Calu3 (cell line): ENCODE measurements at regions not wholly inside any gene's neighbourhood (a gene's known extent, or its start where the extent isn't known, plus 50 kb on each side); places are given as distances from the start of the nearest gene placed in this dataset.

Source experiments
- BruUV-seq: library from RNA; stranded (reverse); fragments of 400-500 nt; replicated peaks from 2 replicates; lab custom pipeline; 2021; lab: Mats Ljungman, UMichigan
- CTCF ChIA-PET: fragments of 300-600 bp; sonication (Branson Sonifier 250); formaldehyde crosslinking; loops from one replicate; lab custom pipeline; 2022; ENCODE audit warnings: antibody characterized with exemption; lab: Charles Lee
- DNase-seq: peaks from one replicate; pipeline ENCODE4 v3.0.0; 2022
- H3K27ac Mint-ChIP-seq: one replicate; pipeline ENCODE4 v1.8.0; 2022; ENCODE audit warnings: mixed read lengths; ENCODE audit not compliant: unreplicated experiment
- H3K27me3 Mint-ChIP-seq: one replicate; pipeline ENCODE4 v1.8.0; 2022; ENCODE audit warnings: mixed read lengths; ENCODE audit not compliant: unreplicated experiment
- H3K36me3 Mint-ChIP-seq: one replicate; pipeline ENCODE4 v1.8.0; 2022; ENCODE audit warnings: mild to moderate bottlenecking, moderate library complexity, mixed read lengths; ENCODE audit not compliant: insufficient read depth, unreplicated experiment
- H3K4me1 Mint-ChIP-seq: one replicate; pipeline ENCODE4 v1.8.0; 2022; ENCODE audit warnings: mild to moderate bottlenecking, low read depth, mixed read lengths; ENCODE audit not compliant: unreplicated experiment
- H3K4me3 Mint-ChIP-seq: one replicate; pipeline ENCODE4 v1.8.0; 2022; ENCODE audit warnings: mild to moderate bottlenecking, low read depth, moderate library complexity, mixed read lengths; ENCODE audit not compliant: unreplicated experiment
- H3K9me3 Mint-ChIP-seq: one replicate; pipeline ENCODE4 v1.8.0; 2022; ENCODE audit warnings: low read depth, mixed read lengths; ENCODE audit not compliant: unreplicated experiment
- intact Hi-C: fragments of 100-400 bp; cut with micrococcal nuclease; formaldehyde crosslinking; loops from one replicate; pipeline ENCODE4 v1.10.0; 2022; ENCODE audit not compliant: unreplicated experiment
- TF ChIP-seq, protein P1 (sequence below): fragments of 200-600 bp; IDR thresholded peaks from one replicate; pipeline ENCODE4 v1.8.0; 2022; ENCODE audit warnings: antibody characterized with exemption; ENCODE audit not compliant: unreplicated experiment

GRCh38 chrX:128781506-128781905, 729.3 kb upstream of the ACTRT1 start:
- Mint-ChIP-seq H3K36me3 (no peaks in the 10 kb centered on the region), H3K4me3 (no peak overlapping the region), H3K4me1 (no peaks in the 10 kb centered on the region), H3K27me3 (no peaks in the 10 kb centered on the region), H3K9me3 (peaks cover 8% of the 10 kb centered on the region), H3K27ac (no peak overlapping the region)
- intact Hi-C loops = no loop called here
- peak; percentile 19 for DNase-seq
- no TSS peak for BruUV-seq
- TF ChIP-seq, protein P1, sequence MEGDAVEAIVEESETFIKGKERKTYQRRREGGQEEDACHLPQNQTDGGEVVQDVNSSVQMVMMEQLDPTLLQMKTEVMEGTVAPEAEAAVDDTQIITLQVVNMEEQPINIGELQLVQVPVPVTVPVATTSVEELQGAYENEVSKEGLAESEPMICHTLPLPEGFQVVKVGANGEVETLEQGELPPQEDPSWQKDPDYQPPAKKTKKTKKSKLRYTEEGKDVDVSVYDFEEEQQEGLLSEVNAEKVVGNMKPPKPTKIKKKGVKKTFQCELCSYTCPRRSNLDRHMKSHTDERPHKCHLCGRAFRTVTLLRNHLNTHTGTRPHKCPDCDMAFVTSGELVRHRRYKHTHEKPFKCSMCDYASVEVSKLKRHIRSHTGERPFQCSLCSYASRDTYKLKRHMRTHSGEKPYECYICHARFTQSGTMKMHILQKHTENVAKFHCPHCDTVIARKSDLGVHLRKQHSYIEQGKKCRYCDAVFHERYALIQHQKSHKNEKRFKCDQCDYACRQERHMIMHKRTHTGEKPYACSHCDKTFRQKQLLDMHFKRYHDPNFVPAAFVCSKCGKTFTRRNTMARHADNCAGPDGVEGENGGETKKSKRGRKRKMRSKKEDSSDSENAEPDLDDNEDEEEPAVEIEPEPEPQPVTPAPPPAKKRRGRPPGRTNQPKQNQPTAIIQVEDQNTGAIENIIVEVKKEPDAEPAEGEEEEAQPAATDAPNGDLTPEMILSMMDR = no peak
- CTCF ChIA-PET = no interaction called here

- no peak overlapping the region for H3K27ac Mint-ChIP-seq
- intact Hi-C loops = no loop called here
- no peak for DNase-seq
- no peaks in the 10 kb centered on the region for H3K36me3 Mint-ChIP-seq
- no peaks in the 10 kb centered on the region for H3K4me1 Mint-ChIP-seq
- TF ChIP-seq, protein P1 = no peak
- CTCF ChIA-PET = no interaction called here
- no TSS peak for BruUV-seq
- H3K27me3 Mint-ChIP-seq = no peaks in the 10 kb centered on the region
- H3K9me3 Mint-ChIP-seq = peaks cover 8% of the 10 kb centered on the region
- no peak overlapping the region for H3K4me3 Mint-ChIP-seq
Measured at GRCh38 chrX:128780934-128781333, 728.7 kb upstream of the ACTRT1 start.

- no peak overlapping the region for H3K27ac Mint-ChIP-seq
- BruUV-seq = no TSS peak
- no peaks in the 10 kb centered on the region for H3K4me1 Mint-ChIP-seq
- H3K4me3 Mint-ChIP-seq = no peak overlapping the region
- TF ChIP-seq, protein P1 = no peak
- H3K9me3 Mint-ChIP-seq = peaks cover 19% of the 10 kb centered on the region
- H3K36me3 Mint-ChIP-seq = no peaks in the 10 kb centered on the region
- intact Hi-C loops = no loop called here
- no peak for DNase-seq
- no peaks in the 10 kb centered on the region for H3K27me3 Mint-ChIP-seq
- CTCF ChIA-PET = no interaction called here
Measured at GRCh38 chrX:128769495-128769894, 717.3 kb upstream of the ACTRT1 start.

DNA sequence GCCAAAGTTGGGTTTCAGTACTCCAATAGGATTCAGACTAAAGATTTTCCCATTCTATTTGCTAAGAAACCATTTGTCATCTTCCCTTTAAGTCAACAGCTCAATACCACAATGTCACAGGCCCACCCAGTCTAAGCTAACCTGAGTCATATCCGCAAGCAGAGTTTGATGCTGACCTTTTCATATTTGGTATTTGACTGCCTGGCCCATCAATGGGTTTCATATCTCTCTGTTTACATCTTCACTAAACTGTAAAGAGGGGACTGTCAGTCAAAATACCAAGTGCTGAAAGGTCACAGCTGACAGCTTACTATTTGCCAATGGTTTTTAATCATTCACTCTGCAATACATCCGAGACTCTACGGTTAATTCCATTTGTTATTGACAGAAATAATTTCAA, 707.5 kb upstream of the ACTRT1 start:
- Mint-ChIP-seq H3K27ac (no peak overlapping the region), H3K27me3 (no peaks in the 10 kb centered on the region), H3K4me1 (no peaks in the 10 kb centered on the region), H3K4me3 (no peak overlapping the region), H3K36me3 (no peaks in the 10 kb centered on the region), H3K9me3 (peaks cover 9% of the 10 kb centered on the region)
- intact Hi-C loops = no loop called here
- TF ChIP-seq, protein P1 = no peak
- CTCF ChIA-PET = no interaction called here
- no peak for DNase-seq
- no TSS peak for BruUV-seq
